Keratinocyte (primary cell): ENCODE measurements at regions not wholly inside any gene's neighbourhood (a gene's known extent, or its start where the extent isn't known, plus 50 kb on each side); places are given as distances from the start of the nearest gene placed in this dataset.

Experiments used
- DNase-seq: peaks from one replicate; pipeline ENCODE4 v3.0.0-alpha.2; 2011; ENCODE audit warnings: low read depth, missing footprints, low spot score
- FAIRE-seq: peaks from 2 replicates; lab custom pipeline; 2011; peaks lifted over from hg19 to GRCh38; lab: Jason Lieb, UNC
- H2AFZ ChIP-seq: 2 replicates; pipeline ENCODE4 v1.6.0; 2012; ENCODE audit warnings: low read length, control low read depth, inconsistent platforms; ENCODE audit not compliant: control insufficient read depth
- H3K27ac ChIP-seq: 2 replicates; pipeline ENCODE4 v1.5.1; 2011; ENCODE audit warnings: low read length; ENCODE audit not compliant: control insufficient read depth, insufficient read depth
- H3K27me3 ChIP-seq: 3 replicates; pipeline ENCODE4 v1.6.0; 2011; ENCODE audit warnings: low read length; ENCODE audit not compliant: control insufficient read depth, insufficient read depth; ENCODE audit errors: extremely low read depth
- H3K36me3 ChIP-seq, 2 experiments: 2 replicates in 1 of 2; 3 replicates in 1 of 2; pipeline ENCODE4 v1.5.1; 2011; ENCODE audit warnings: low read length in 2 of 2, mild to moderate bottlenecking in 1 of 2; ENCODE audit not compliant: control insufficient read depth in 2 of 2, insufficient read depth in 2 of 2; ENCODE audit errors: extremely low read depth in 1 of 2
- H3K4me1 ChIP-seq: 3 replicates; pipeline ENCODE4 v1.5.1; 2011; ENCODE audit warnings: low read length; ENCODE audit not compliant: control insufficient read depth, insufficient read depth; ENCODE audit errors: extremely low read depth
- H3K4me2 ChIP-seq: 3 replicates; pipeline ENCODE4 v1.6.0; 2011; ENCODE audit warnings: low read depth, low read length; ENCODE audit not compliant: control insufficient read depth, insufficient read depth; ENCODE audit errors: extremely low read depth
- H3K4me3 ChIP-seq, 3 experiments: fragments of 200-600 bp in 1 of 3; sonication (generic) in 1 of 3; 2 replicates in 2 of 3; 3 replicates in 1 of 3; pipeline ENCODE4 v1.5.1; 2011 to 2016; ENCODE audit warnings: low read length in 3 of 3, mild to moderate bottlenecking in 3 of 3, control low read depth in 2 of 3, inconsistent platforms in 1 of 3, low read depth in 1 of 3, mixed read lengths in 1 of 3, mixed run types in 1 of 3, moderate library complexity in 1 of 3; ENCODE audit not compliant: control insufficient read depth in 2 of 3, insufficient read depth in 2 of 3; ENCODE audit errors: extremely low read depth in 1 of 3
- H3K79me2 ChIP-seq: 2 replicates; pipeline ENCODE4 v1.6.0; 2012; ENCODE audit warnings: low read length; ENCODE audit not compliant: control insufficient read depth, insufficient read depth
- H3K9ac ChIP-seq: 3 replicates; pipeline ENCODE4 v1.6.0; 2011; ENCODE audit warnings: low read length; ENCODE audit not compliant: control insufficient read depth, insufficient read depth; ENCODE audit errors: extremely low read depth
- H3K9me1 ChIP-seq: 3 replicates; pipeline ENCODE4 v1.6.0; 2011; ENCODE audit warnings: low read length; ENCODE audit not compliant: control insufficient read depth, insufficient read depth; ENCODE audit errors: extremely low read depth
- H3K9me3 ChIP-seq: 2 replicates; pipeline ENCODE4 v1.5.1; 2012; ENCODE audit warnings: low read depth, low read length; ENCODE audit not compliant: control insufficient read depth
- H4K20me1 ChIP-seq: 3 replicates; pipeline ENCODE4 v1.6.0; 2011; ENCODE audit warnings: low read length; ENCODE audit not compliant: control insufficient read depth, insufficient read depth; ENCODE audit errors: extremely low read depth
- CTCF ChIP-seq, 3 experiments: IDR thresholded peaks in 1 of 3; conservative IDR thresholded peaks in 1 of 3; optimal IDR thresholded peaks in 1 of 3; 2 replicates in 2 of 3; 3 replicates in 1 of 3; pipeline versions ENCODE3 to v1.5.1; 2011; ENCODE audit warnings: low read length in 3 of 3, mild to moderate bottlenecking in 3 of 3, moderate library complexity in 2 of 3, control low read depth in 1 of 3, inconsistent platforms in 1 of 3; ENCODE audit not compliant: insufficient read depth in 2 of 3; ENCODE audit errors: extremely low read depth in 1 of 3
- EZH2 ChIP-seq: IDR thresholded peaks from one replicate; pipeline ENCODE4 v1.6.1; 2012; ENCODE audit warnings: inconsistent platforms, mild to moderate bottlenecking, low read length, moderate library complexity
- dilution Hi-C: fragments of 300-500 bp; cut with MboI; formaldehyde crosslinking; loops from one replicate; pipeline ENCODE4 v1.7.0; 2020; ENCODE audit warnings: low sequenced_read_pairs; ENCODE audit not compliant: extremely low pct_ligation_motif_present

- no peaks in the 10 kb centered on the region for H3K9me3 ChIP-seq
- no peaks in the 10 kb centered on the region for H3K79me2 ChIP-seq
- no peaks in the 10 kb centered on the region for H3K36me3 ChIP-seq
- DNase-seq (no peak), FAIRE-seq (no peak)
- H3K9ac ChIP-seq: no peak overlapping the region
- H2AFZ ChIP-seq: no peak overlapping the region
- no peaks in the 10 kb centered on the region for H3K27me3 ChIP-seq
- no peak overlapping the region for H3K4me3 ChIP-seq
- dilution Hi-C loops: no loop called here
- H3K9me1 ChIP-seq: no peaks in the 10 kb centered on the region
- no peaks in the 10 kb centered on the region for H4K20me1 ChIP-seq
- H3K4me1 ChIP-seq: no peaks in the 10 kb centered on the region
- no peak overlapping the region for H3K27ac ChIP-seq
- H3K4me2 ChIP-seq: no peak overlapping the region
- TF ChIP-seq EZH2 (no peak), CTCF (optimal IDR thresholded peaks at IDR 0.05 in 1 of 3, IDR thresholded peaks at IDR 0.05 in 1 of 3, conservative IDR thresholded peaks at IDR 0.05 in 1 of 3; ENCODE audit: extremely low read depth in 1 of 3, insufficient read depth in 2 of 3, low read length in 3 of 3) (no peak)
These were observed 444.0 kb upstream of the TRAM1L1 start for GRCh38 chr4:117529401-117529800.

GRCh38 chr4:117533501-117533900 is 448.1 kb upstream of the TRAM1L1 start:
- H3K36me3 ChIP-seq: no peaks in the 10 kb centered on the region
- H3K27me3 ChIP-seq: no peaks in the 10 kb centered on the region
- TF ChIP-seq EZH2 (no peak), CTCF (optimal IDR thresholded peaks at IDR 0.05 in 1 of 3, IDR thresholded peaks at IDR 0.05 in 1 of 3, conservative IDR thresholded peaks at IDR 0.05 in 1 of 3; ENCODE audit: extremely low read depth in 1 of 3, insufficient read depth in 2 of 3, low read length in 3 of 3) (no peak)
- no peak overlapping the region for H2AFZ ChIP-seq
- H3K9ac ChIP-seq: no peak overlapping the region
- no peak for FAIRE-seq
- no peaks in the 10 kb centered on the region for H3K4me1 ChIP-seq
- no peak for DNase-seq
- dilution Hi-C loops: no loop called here
- H3K4me3 ChIP-seq: no peak overlapping the region
- H3K79me2 ChIP-seq: no peaks in the 10 kb centered on the region
- no peaks in the 10 kb centered on the region for H3K9me3 ChIP-seq
- no peak overlapping the region for H3K27ac ChIP-seq
- H3K4me2 ChIP-seq: no peak overlapping the region
- H4K20me1 ChIP-seq: no peaks in the 10 kb centered on the region
- H3K9me1 ChIP-seq: no peaks in the 10 kb centered on the region
